ENCODE measurements at regions not wholly inside any gene's neighbourhood (a gene's known extent, or its start where the extent isn't known, plus 50 kb on each side); places are given as distances from the start of the nearest gene placed in this dataset.

- no peak overlapping the region for H2BK5ac ChIP-seq (ENCODE audit: low read depth, low read length, poor library complexity)
- H3K18ac ChIP-seq (ENCODE audit: low read length): no peak overlapping the region
- H3K27me3 ChIP-seq (ENCODE audit: insufficient read depth, low read length): no peaks in the 10 kb centered on the region
- H2AK5ac ChIP-seq (ENCODE audit: low read length): no peak overlapping the region
- H3K14ac ChIP-seq (ENCODE audit: low read length): no peak overlapping the region
- no peak overlapping the region for H4K8ac ChIP-seq (ENCODE audit: low read depth, low read length)
- no peaks in the 10 kb centered on the region for H3K36me3 ChIP-seq (ENCODE audit: control insufficient read depth in 1 of 2, insufficient read depth in 2 of 2, low read length in 2 of 2)
- no peak for DNase-seq
- no peak overlapping the region for H2BK12ac ChIP-seq (ENCODE audit: low read length)
- no peaks in the 10 kb centered on the region for H3K79me1 ChIP-seq (ENCODE audit: low read length)
- no peak overlapping the region for H4K91ac ChIP-seq (ENCODE audit: low read depth, low read length)
- no peak overlapping the region for H3K4ac ChIP-seq (ENCODE audit: low read depth, low read length)
- no CpG with 5 or more reads among the region's 5 CpGs for WGBS (ENCODE audit: extremely low coverage, insufficient coverage, insufficient read length)
- no peaks in the 10 kb centered on the region for H3K79me2 ChIP-seq (ENCODE audit: control insufficient read depth, insufficient read depth, low read length, poor library complexity)
- H2AFZ ChIP-seq (ENCODE audit: insufficient read depth, low read length, poor library complexity): no peak overlapping the region
- H3K27ac ChIP-seq (ENCODE audit: low read depth, low read length): no peak overlapping the region
- H3K9me3 ChIP-seq (ENCODE audit: insufficient read depth, low read depth, low read length): peaks cover 2% of the 10 kb centered on the region
- no peak overlapping the region for H3K9ac ChIP-seq (ENCODE audit: low read length)
- H3K4me2 ChIP-seq (ENCODE audit: low read length): no peak overlapping the region
- H3K23ac ChIP-seq (ENCODE audit: low read length): no peak overlapping the region
- no peaks in the 10 kb centered on the region for H3K4me1 ChIP-seq (ENCODE audit: control insufficient read depth in 1 of 2, insufficient read depth in 2 of 2, low read length in 2 of 2)
- H3K4me3 ChIP-seq (ENCODE audit: low read depth, low read length): peak overlapping the region; percentile 12
- no peak overlapping the region for H2BK120ac ChIP-seq (ENCODE audit: insufficient read depth, low read length, poor library complexity)
- no peak overlapping the region for H4K12ac ChIP-seq (ENCODE audit: low read depth, low read length)
These were observed 126.9 kb upstream of the NCAM1 start for GRCh38 chr11:112834277-112834755.

GRCh38 chr11:112835591-112836255 lies 125.5 kb upstream of the NCAM1 start:
- H3K79me1 ChIP-seq (ENCODE audit: low read length): no peaks in the 10 kb centered on the region
- no peak overlapping the region for H3K14ac ChIP-seq (ENCODE audit: low read length)
- no peaks in the 10 kb centered on the region for H3K4me1 ChIP-seq (ENCODE audit: control insufficient read depth in 1 of 2, insufficient read depth in 2 of 2, low read length in 2 of 2)
- no peak overlapping the region for H4K91ac ChIP-seq (ENCODE audit: low read depth, low read length)
- H3K9ac ChIP-seq (ENCODE audit: low read length): no peak overlapping the region
- DNase-seq: no peak
- H3K9me3 ChIP-seq (ENCODE audit: insufficient read depth, low read depth, low read length): peaks cover 2% of the 10 kb centered on the region
- H4K8ac ChIP-seq (ENCODE audit: low read depth, low read length): no peak overlapping the region
- H4K12ac ChIP-seq (ENCODE audit: low read depth, low read length): no peak overlapping the region
- H2BK5ac ChIP-seq (ENCODE audit: low read depth, low read length, poor library complexity): no peak overlapping the region
- no peak overlapping the region for H3K4me2 ChIP-seq (ENCODE audit: low read length)
- no peak overlapping the region for H3K23ac ChIP-seq (ENCODE audit: low read length)
- no peak overlapping the region for H3K18ac ChIP-seq (ENCODE audit: low read length)
- H3K36me3 ChIP-seq (ENCODE audit: control insufficient read depth in 1 of 2, insufficient read depth in 2 of 2, low read length in 2 of 2): no peaks in the 10 kb centered on the region
- no peak overlapping the region for H3K4me3 ChIP-seq (ENCODE audit: low read depth, low read length)
- H3K27me3 ChIP-seq (ENCODE audit: insufficient read depth, low read length): no peaks in the 10 kb centered on the region
- WGBS (ENCODE audit: extremely low coverage, insufficient coverage, insufficient read length): no CpG with 5 or more reads among the region's 13 CpGs
- no peak overlapping the region for H3K4ac ChIP-seq (ENCODE audit: low read depth, low read length)
- H3K27ac ChIP-seq (ENCODE audit: low read depth, low read length): no peak overlapping the region
- H2BK12ac ChIP-seq (ENCODE audit: low read length): no peak overlapping the region
- H2AFZ ChIP-seq (ENCODE audit: insufficient read depth, low read length, poor library complexity): no peak overlapping the region
- no peaks in the 10 kb centered on the region for H3K79me2 ChIP-seq (ENCODE audit: control insufficient read depth, insufficient read depth, low read length, poor library complexity)
- H2AK5ac ChIP-seq (ENCODE audit: low read length): no peak overlapping the region
- no peak overlapping the region for H2BK120ac ChIP-seq (ENCODE audit: insufficient read depth, low read length, poor library complexity)

GRCh38 chr11:112836256-112836602 lies 125.0 kb upstream of the NCAM1 start:
- DNase-seq: no peak
- H3K18ac ChIP-seq (ENCODE audit: low read length): no peak overlapping the region
- no peaks in the 10 kb centered on the region for H3K4me1 ChIP-seq (ENCODE audit: control insufficient read depth in 1 of 2, insufficient read depth in 2 of 2, low read length in 2 of 2)
- H2AK5ac ChIP-seq (ENCODE audit: low read length): no peak overlapping the region
- H3K4me2 ChIP-seq (ENCODE audit: low read length): no peak overlapping the region
- H3K27me3 ChIP-seq (ENCODE audit: insufficient read depth, low read length): no peaks in the 10 kb centered on the region
- H3K4ac ChIP-seq (ENCODE audit: low read depth, low read length): no peak overlapping the region
- H2BK5ac ChIP-seq (ENCODE audit: low read depth, low read length, poor library complexity): no peak overlapping the region
- no peak overlapping the region for H3K9ac ChIP-seq (ENCODE audit: low read length)
- H3K14ac ChIP-seq (ENCODE audit: low read length): no peak overlapping the region
- H3K27ac ChIP-seq (ENCODE audit: low read depth, low read length): no peak overlapping the region
- H3K9me3 ChIP-seq (ENCODE audit: insufficient read depth, low read depth, low read length): no peaks in the 10 kb centered on the region
- H3K36me3 ChIP-seq (ENCODE audit: control insufficient read depth in 1 of 2, insufficient read depth in 2 of 2, low read length in 2 of 2): no peaks in the 10 kb centered on the region
- no peak overlapping the region for H3K23ac ChIP-seq (ENCODE audit: low read length)
- H4K91ac ChIP-seq (ENCODE audit: low read depth, low read length): no peak overlapping the region
- no peak overlapping the region for H2AFZ ChIP-seq (ENCODE audit: insufficient read depth, low read length, poor library complexity)
- no peak overlapping the region for H2BK12ac ChIP-seq (ENCODE audit: low read length)
- H3K79me2 ChIP-seq (ENCODE audit: control insufficient read depth, insufficient read depth, low read length, poor library complexity): no peaks in the 10 kb centered on the region
- no peaks in the 10 kb centered on the region for H3K79me1 ChIP-seq (ENCODE audit: low read length)
- no peak overlapping the region for H2BK120ac ChIP-seq (ENCODE audit: insufficient read depth, low read length, poor library complexity)
- no peak overlapping the region for H4K12ac ChIP-seq (ENCODE audit: low read depth, low read length)
- WGBS (ENCODE audit: extremely low coverage, insufficient coverage, insufficient read length): no CpG with 5 or more reads among the region's 9 CpGs
- H3K4me3 ChIP-seq (ENCODE audit: low read depth, low read length): no peak overlapping the region
- no peak overlapping the region for H4K8ac ChIP-seq (ENCODE audit: low read depth, low read length)

- no peak overlapping the region for H2BK12ac ChIP-seq (ENCODE audit: low read length)
- no peak overlapping the region for H3K4me3 ChIP-seq (ENCODE audit: low read depth, low read length)
- no peaks in the 10 kb centered on the region for H3K4me1 ChIP-seq (ENCODE audit: control insufficient read depth in 1 of 2, insufficient read depth in 2 of 2, low read length in 2 of 2)
- H3K79me2 ChIP-seq (ENCODE audit: control insufficient read depth, insufficient read depth, low read length, poor library complexity): no peaks in the 10 kb centered on the region
- H2BK120ac ChIP-seq (ENCODE audit: insufficient read depth, low read length, poor library complexity): no peak overlapping the region
- H3K4ac ChIP-seq (ENCODE audit: low read depth, low read length): no peak overlapping the region
- H3K27me3 ChIP-seq (ENCODE audit: insufficient read depth, low read length): no peaks in the 10 kb centered on the region
- H3K9me3 ChIP-seq (ENCODE audit: insufficient read depth, low read depth, low read length): no peaks in the 10 kb centered on the region
- no peaks in the 10 kb centered on the region for H3K36me3 ChIP-seq (ENCODE audit: control insufficient read depth in 1 of 2, insufficient read depth in 2 of 2, low read length in 2 of 2)
- H3K27ac ChIP-seq (ENCODE audit: low read depth, low read length): no peak overlapping the region
- peak in 1 of 2 donors; percentile 18 for DNase-seq
- no peak overlapping the region for H3K18ac ChIP-seq (ENCODE audit: low read length)
- H3K14ac ChIP-seq (ENCODE audit: low read length): no peak overlapping the region
- no peak overlapping the region for H3K4me2 ChIP-seq (ENCODE audit: low read length)
- H4K8ac ChIP-seq (ENCODE audit: low read depth, low read length): no peak overlapping the region
- H3K79me1 ChIP-seq (ENCODE audit: low read length): no peaks in the 10 kb centered on the region
- no peak overlapping the region for H2BK5ac ChIP-seq (ENCODE audit: low read depth, low read length, poor library complexity)
- no peak overlapping the region for H2AK5ac ChIP-seq (ENCODE audit: low read length)
- H3K23ac ChIP-seq (ENCODE audit: low read length): no peak overlapping the region
- H4K12ac ChIP-seq (ENCODE audit: low read depth, low read length): no peak overlapping the region
- no peak overlapping the region for H3K9ac ChIP-seq (ENCODE audit: low read length)
- H2AFZ ChIP-seq (ENCODE audit: insufficient read depth, low read length, poor library complexity): no peak overlapping the region
- H4K91ac ChIP-seq (ENCODE audit: low read depth, low read length): no peak overlapping the region
- whole genome bisulfite sequencing (ENCODE audit: extremely low coverage, insufficient coverage, insufficient read length): no CpG with 5 or more reads among the region's 8 CpGs
These were observed 123.9 kb upstream of the NCAM1 start for GRCh38 chr11:112837162-112837826.

All from trophoblast cell (in vitro differentiated cells and primary cell).